Tibial artery (tissue), 4 donors: ENCODE measurements at regions not wholly inside any gene's neighbourhood (a gene's known extent, or its start where the extent isn't known, plus 50 kb on each side); places are given as distances from the start of the nearest gene placed in this dataset.

Experiments
- DNase-seq, 2 donors: peaks; one replicate each; pipeline ENCODE4 v3.0.0-alpha.2; 2019
- H3K27ac ChIP-seq, 2 donors: fragments of 200-600 bp; sonication (generic) in 1 of 2; 1 replicate in 1 of 2; 2 replicates in 1 of 2; pipeline ENCODE4 v1.5.1; 2018 to 2019; ENCODE audit warnings: mild to moderate bottlenecking in 1 of 2
- H3K27me3 ChIP-seq, 2 donors: fragments of 200-600 bp; sonication (generic) in 1 of 2; one replicate each; pipeline versions ENCODE4 v1.5.1 to v1.6.0; 2016 to 2019
- H3K36me3 ChIP-seq, 3 donors: fragments of 200-600 bp; sonication (generic) in 2 of 3; one replicate each; pipeline ENCODE4 v1.5.1; 2016 to 2019; ENCODE audit warnings: mild to moderate bottlenecking in 2 of 3
- H3K4me1 ChIP-seq, 4 donors: fragments of 200-600 bp; sonication (generic) in 2 of 4; 1 replicate in 3 of 4; 2 replicates in 1 of 4; pipeline ENCODE4 v1.5.1; 2016 to 2019
- H3K4me3 ChIP-seq, 2 donors: fragments of 200-600 bp; sonication (generic) in 1 of 2; 1 replicate in 1 of 2; 2 replicates in 1 of 2; pipeline ENCODE4 v1.5.1; 2018 to 2019; ENCODE audit warnings: mild to moderate bottlenecking in 2 of 2
- H3K9me3 ChIP-seq, 3 donors: fragments of 200-600 bp; sonication (generic) in 1 of 3; one replicate each; pipeline ENCODE4 v1.5.1; 2016 to 2019
- intact Hi-C: fragments of 100-400 bp; cut with DNase I; formaldehyde crosslinking; loops from one replicate; pipeline ENCODE4 v1.15.0; 2023; ENCODE audit warnings: low total_unique reads
- TF ChIP-seq, protein P1 (sequence below), 2 experiments: fragments of 200-600 bp in 1 of 2; fragments of 450-650 bp in 1 of 2; IDR thresholded peaks; one replicate each; pipeline ENCODE4 v1.5.1; 2017 to 2019; ENCODE audit warnings: antibody characterized with exemption in 2 of 2, mild to moderate bottlenecking in 1 of 2, moderate library complexity in 1 of 2

GRCh38 chr2:128867311-128867710, 548.6 kb upstream of the HS6ST1 start:
- intact Hi-C loops: no loop called here

DNA sequence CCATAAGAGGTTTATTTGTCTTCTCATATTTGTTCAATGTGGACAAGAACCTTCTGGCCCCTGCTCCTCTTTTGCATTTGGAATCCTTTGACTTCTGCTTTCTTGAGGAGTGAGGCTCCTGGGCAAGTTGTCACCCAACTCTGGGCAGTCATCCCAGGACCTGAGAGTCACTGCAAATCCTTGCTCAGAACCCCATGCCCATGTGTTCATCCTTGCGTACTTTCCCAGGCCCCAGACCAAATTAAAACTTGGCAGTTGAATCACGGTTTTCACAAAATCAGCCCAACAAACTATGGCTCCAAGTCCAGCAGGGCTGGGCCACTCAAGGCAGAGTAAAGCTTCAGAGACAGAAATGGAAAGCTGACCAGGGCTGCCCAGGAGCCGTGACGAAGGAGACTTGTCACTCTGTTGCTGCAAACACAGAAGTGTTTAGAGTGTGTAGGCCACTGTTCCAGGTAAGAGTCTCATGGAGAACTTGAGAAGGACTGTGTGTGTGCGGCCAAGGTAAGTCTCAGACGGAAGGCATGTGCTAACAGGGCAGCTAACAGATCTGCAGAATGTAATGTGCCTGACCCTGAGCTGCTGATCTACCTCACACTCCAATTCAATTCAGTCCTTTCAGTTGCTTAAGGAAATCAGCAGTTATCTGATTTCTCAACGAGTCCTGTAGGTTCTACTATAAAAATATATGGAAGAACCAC, 549.4 kb upstream of the HS6ST1 start:
- DNase-seq: no peak
- Histone ChIP-seq H3K36me3 (no peaks in the 10 kb centered on the region), H3K9me3 (no peaks in the 10 kb centered on the region), H3K27ac (no peak overlapping the region), H3K27me3 (peaks cover 0 to 3% of the 10 kb centered on the region in 2 donors), H3K4me1 (no peaks in the 10 kb centered on the region), H3K4me3 (no peak overlapping the region)
- TF ChIP-seq, protein P1, sequence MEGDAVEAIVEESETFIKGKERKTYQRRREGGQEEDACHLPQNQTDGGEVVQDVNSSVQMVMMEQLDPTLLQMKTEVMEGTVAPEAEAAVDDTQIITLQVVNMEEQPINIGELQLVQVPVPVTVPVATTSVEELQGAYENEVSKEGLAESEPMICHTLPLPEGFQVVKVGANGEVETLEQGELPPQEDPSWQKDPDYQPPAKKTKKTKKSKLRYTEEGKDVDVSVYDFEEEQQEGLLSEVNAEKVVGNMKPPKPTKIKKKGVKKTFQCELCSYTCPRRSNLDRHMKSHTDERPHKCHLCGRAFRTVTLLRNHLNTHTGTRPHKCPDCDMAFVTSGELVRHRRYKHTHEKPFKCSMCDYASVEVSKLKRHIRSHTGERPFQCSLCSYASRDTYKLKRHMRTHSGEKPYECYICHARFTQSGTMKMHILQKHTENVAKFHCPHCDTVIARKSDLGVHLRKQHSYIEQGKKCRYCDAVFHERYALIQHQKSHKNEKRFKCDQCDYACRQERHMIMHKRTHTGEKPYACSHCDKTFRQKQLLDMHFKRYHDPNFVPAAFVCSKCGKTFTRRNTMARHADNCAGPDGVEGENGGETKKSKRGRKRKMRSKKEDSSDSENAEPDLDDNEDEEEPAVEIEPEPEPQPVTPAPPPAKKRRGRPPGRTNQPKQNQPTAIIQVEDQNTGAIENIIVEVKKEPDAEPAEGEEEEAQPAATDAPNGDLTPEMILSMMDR (IDR thresholded peaks at IDR 0.05): no peak
- intact Hi-C loops: no loop called here

More at GRCh38 chr2:128867311-128867710, 548.6 kb upstream of the HS6ST1 start:
- Histone ChIP-seq H3K27ac (no peak overlapping the region), H3K36me3 (no peaks in the 10 kb centered on the region), H3K4me3 (no peak overlapping the region), H3K4me1 (no peaks in the 10 kb centered on the region), H3K27me3 (peaks cover 0 to 3% of the 10 kb centered on the region in 2 donors), H3K9me3 (no peaks in the 10 kb centered on the region)
- DNase-seq: no peak
- TF ChIP-seq, protein P1 (IDR thresholded peaks at IDR 0.05): no peak

DNA sequence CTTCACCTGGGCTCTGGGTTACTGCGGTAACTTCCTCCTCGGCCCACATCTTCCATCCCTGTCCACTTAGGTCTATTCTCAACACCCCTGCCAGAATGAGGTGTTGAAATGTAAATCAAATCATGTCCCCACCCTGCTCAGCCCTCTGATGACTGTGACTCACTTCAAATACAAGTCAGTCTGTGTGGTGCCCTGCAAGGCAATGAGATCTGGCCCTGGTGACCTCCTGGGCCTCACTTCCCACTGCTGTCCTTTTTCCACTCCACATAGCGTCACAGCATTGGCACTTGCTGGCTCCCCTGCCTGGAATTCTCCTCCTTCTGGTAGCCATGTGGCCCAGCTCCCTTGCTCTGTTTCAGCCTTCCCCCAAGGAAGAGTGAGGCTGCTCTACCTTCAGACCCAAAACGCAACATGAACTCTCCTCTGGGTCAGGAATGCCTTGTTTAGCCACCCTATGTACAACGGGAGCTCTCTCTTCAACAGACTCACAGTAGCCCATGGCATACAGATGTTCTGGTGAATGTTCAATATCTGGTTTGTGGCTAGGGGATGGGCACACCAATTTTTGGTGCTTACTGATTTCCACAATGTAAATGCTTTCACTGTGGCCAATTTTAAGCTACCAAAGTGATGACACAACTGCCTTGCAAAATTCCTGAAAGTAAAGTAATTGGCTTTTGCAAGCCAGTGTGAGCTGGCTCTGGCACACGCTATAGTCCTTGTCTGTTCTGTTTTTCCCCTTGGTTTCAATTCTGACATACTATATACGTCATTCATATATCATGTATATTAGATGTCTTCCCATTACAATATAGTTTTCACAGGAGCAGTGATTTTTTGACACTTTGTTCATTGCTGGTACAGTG, 550.3 kb upstream of the HS6ST1 start:
- DNase-seq: no peak
- intact Hi-C loops: no loop called here
- H3K36me3 ChIP-seq: no peaks in the 10 kb centered on the region
- H3K4me1 ChIP-seq: no peaks in the 10 kb centered on the region
- H3K27me3 ChIP-seq: peaks cover 0 to 3% of the 10 kb centered on the region in 2 donors
- no peak overlapping the region for H3K4me3 ChIP-seq
- no peaks in the 10 kb centered on the region for H3K9me3 ChIP-seq
- TF ChIP-seq, protein P1 (IDR thresholded peaks at IDR 0.05): no peak
- H3K27ac ChIP-seq: no peak overlapping the region

- no peaks in the 10 kb centered on the region for H3K36me3 ChIP-seq
- no peak for DNase-seq
- intact Hi-C loops: no loop called here
These were observed 555.9 kb upstream of the HS6ST1 start for GRCh38 chr2:128874608-128875007.

More at GRCh38 chr2:128874608-128875007, 555.9 kb upstream of the HS6ST1 start:
- no peak overlapping the region for H3K4me3 ChIP-seq
- H3K9me3 ChIP-seq: no peaks in the 10 kb centered on the region
- no peaks in the 10 kb centered on the region for H3K27me3 ChIP-seq
- TF ChIP-seq, protein P1 (IDR thresholded peaks at IDR 0.05): no peak
- no peaks in the 10 kb centered on the region for H3K4me1 ChIP-seq
- H3K27ac ChIP-seq: no peak overlapping the region
